ENCODE measurements at regions not wholly inside any gene's neighbourhood (a gene's known extent, or its start where the extent isn't known, plus 50 kb on each side); places are given as distances from the start of the nearest gene placed in this dataset.

- H3K27ac ChIP-seq = no peak overlapping the region
- TF ChIP-seq CTCF (IDR thresholded peaks at IDR 0.05) (no peak), ZFX (IDR thresholded peaks at IDR 0.05; ENCODE audit: borderline replicate concordance) (no peak)
Observed at GRCh38 chr3:165522386-165522785, 314.8 kb downstream of the BCHE start.

GRCh38 chr3:165521131-165521871 is 315.9 kb downstream of the BCHE start:
- no peak overlapping the region for H3K27ac ChIP-seq
- no peak for TF ChIP-seq CTCF (IDR thresholded peaks at IDR 0.05)
- no peak for TF ChIP-seq ZFX (IDR thresholded peaks at IDR 0.05; ENCODE audit: borderline replicate concordance)

GRCh38 chr3:165519687-165520086 is 317.5 kb downstream of the BCHE start:
- no peak for TF ChIP-seq CTCF (IDR thresholded peaks at IDR 0.05)
- TF ChIP-seq ZFX (IDR thresholded peaks at IDR 0.05; ENCODE audit: borderline replicate concordance) = no peak
- H3K27ac ChIP-seq = no peak overlapping the region

GRCh38 chr3:165518346-165518745 is 318.9 kb downstream of the BCHE start:
- TF ChIP-seq CTCF (IDR thresholded peaks at IDR 0.05) (no peak), ZFX (IDR thresholded peaks at IDR 0.05; ENCODE audit: borderline replicate concordance) (no peak)
- H3K27ac ChIP-seq = no peak overlapping the region

GRCh38 chr3:165513715-165514701 is 317.8 kb upstream of the SLITRK3 start:
- TF ChIP-seq CTCF (IDR thresholded peaks at IDR 0.05) (no peak), ZFX (IDR thresholded peaks at IDR 0.05; ENCODE audit: borderline replicate concordance) (no peak)
- no peak overlapping the region for H3K27ac ChIP-seq

GRCh38 chr3:165507576-165507975 is 311.4 kb upstream of the SLITRK3 start:
- TF ChIP-seq CTCF (IDR thresholded peaks at IDR 0.05) (no peak), ZFX (IDR thresholded peaks at IDR 0.05; ENCODE audit: borderline replicate concordance) (no peak)

More at GRCh38 chr3:165507576-165507975, 311.4 kb upstream of the SLITRK3 start:
- no peak overlapping the region for H3K27ac ChIP-seq

Data from 22Rv1 (cell line).